Retinal pigment epithelial cell (primary cell): ENCODE measurements at regions not wholly inside any gene's neighbourhood (a gene's known extent, or its start where the extent isn't known, plus 50 kb on each side); places are given as distances from the start of the nearest gene placed in this dataset.

Source experiments
- DNase-seq: peaks from one replicate; pipeline ENCODE4 v3.0.0-alpha.2; 2010; ENCODE audit warnings: low read depth
- H3K4me3 ChIP-seq: 2 replicates; pipeline ENCODE4 v1.5.1; 2011; ENCODE audit warnings: mild to moderate bottlenecking, low read length, control low read depth, moderate library complexity
- CTCF ChIP-seq: conservative IDR thresholded peaks from 2 replicates; pipeline ENCODE4 v1.5.1; 2011; ENCODE audit warnings: low read depth, low read length, control low read depth, inconsistent platforms

GRCh38 chr13:69601661-69602060 lies 506.0 kb upstream of the ATXN8OS start:
- DNase-seq = no peak
- no peak overlapping the region for H3K4me3 ChIP-seq
- no peak for TF ChIP-seq CTCF

- no peak for DNase-seq
- no peak for TF ChIP-seq CTCF
- no peak overlapping the region for H3K4me3 ChIP-seq
Measured at GRCh38 chr13:69600811-69601210, 506.8 kb upstream of the ATXN8OS start.

GRCh38 chr13:69597088-69597487 lies 510.5 kb upstream of the ATXN8OS start:
- DNase-seq = no peak
- no peak for TF ChIP-seq CTCF
- no peak overlapping the region for H3K4me3 ChIP-seq

- no peak for TF ChIP-seq CTCF
- no peak for DNase-seq
- no peak overlapping the region for H3K4me3 ChIP-seq
Measured at GRCh38 chr13:69595181-69595580, 512.4 kb upstream of the ATXN8OS start.

GRCh38 chr13:69591437-69591836 lies 516.2 kb upstream of the ATXN8OS start:
- TF ChIP-seq CTCF = no peak
- H3K4me3 ChIP-seq = no peak overlapping the region
- no peak for DNase-seq

GRCh38 chr13:69589531-69590235 lies 517.9 kb upstream of the ATXN8OS start:
- H3K4me3 ChIP-seq = no peak overlapping the region
- TF ChIP-seq CTCF = no peak
- DNase-seq = no peak

- no peak overlapping the region for H3K4me3 ChIP-seq
- DNase-seq = no peak
- TF ChIP-seq CTCF = peak; percentile 31
Measured at GRCh38 chr13:69585656-69586055, 522.0 kb upstream of the ATXN8OS start.
